ENCODE measurements at regions not wholly inside any gene's neighbourhood (a gene's known extent, or its start where the extent isn't known, plus 50 kb on each side); places are given as distances from the start of the nearest gene placed in this dataset.
"Not testable (repeated sequence)": the region's sequence is repeated elsewhere in the genome, so short reads cannot be mapped to it uniquely, and the experiment has no call there.

DNA sequence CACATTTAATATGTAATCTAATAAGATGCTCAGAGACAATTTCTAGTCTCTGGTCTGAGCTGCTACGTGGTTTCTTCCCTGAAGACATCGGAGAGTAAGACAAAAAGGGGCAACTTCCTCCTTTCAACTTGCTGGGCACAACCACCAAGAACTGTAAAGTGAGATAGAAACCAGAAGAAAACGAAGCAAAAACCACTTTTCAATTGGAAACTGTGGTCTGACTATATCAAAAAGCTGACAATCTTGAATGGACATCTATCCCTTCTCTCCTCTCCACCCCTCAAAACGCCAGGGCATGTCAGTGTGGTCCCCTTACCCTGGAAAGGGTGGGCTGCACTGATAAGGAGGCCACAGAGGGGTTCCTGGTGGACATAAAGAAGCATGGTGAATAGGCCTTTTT, 269.1 kb downstream of the CD83 start:
- TF ChIP-seq, protein P1, sequence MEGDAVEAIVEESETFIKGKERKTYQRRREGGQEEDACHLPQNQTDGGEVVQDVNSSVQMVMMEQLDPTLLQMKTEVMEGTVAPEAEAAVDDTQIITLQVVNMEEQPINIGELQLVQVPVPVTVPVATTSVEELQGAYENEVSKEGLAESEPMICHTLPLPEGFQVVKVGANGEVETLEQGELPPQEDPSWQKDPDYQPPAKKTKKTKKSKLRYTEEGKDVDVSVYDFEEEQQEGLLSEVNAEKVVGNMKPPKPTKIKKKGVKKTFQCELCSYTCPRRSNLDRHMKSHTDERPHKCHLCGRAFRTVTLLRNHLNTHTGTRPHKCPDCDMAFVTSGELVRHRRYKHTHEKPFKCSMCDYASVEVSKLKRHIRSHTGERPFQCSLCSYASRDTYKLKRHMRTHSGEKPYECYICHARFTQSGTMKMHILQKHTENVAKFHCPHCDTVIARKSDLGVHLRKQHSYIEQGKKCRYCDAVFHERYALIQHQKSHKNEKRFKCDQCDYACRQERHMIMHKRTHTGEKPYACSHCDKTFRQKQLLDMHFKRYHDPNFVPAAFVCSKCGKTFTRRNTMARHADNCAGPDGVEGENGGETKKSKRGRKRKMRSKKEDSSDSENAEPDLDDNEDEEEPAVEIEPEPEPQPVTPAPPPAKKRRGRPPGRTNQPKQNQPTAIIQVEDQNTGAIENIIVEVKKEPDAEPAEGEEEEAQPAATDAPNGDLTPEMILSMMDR (IDR thresholded peaks at IDR 0.05), result no peak
- H3K9me3 ChIP-seq, result no peaks in the 10 kb centered on the region
- no peak overlapping the region for H3K4me3 ChIP-seq
- H3K4me1 ChIP-seq, result no peaks in the 10 kb centered on the region
- H3K27ac ChIP-seq, result no peak overlapping the region
- no peaks in the 10 kb centered on the region for H3K27me3 ChIP-seq
- DNase-seq (ENCODE audit: low spot score), result no peak
- no peaks in the 10 kb centered on the region for H3K36me3 ChIP-seq

DNA sequence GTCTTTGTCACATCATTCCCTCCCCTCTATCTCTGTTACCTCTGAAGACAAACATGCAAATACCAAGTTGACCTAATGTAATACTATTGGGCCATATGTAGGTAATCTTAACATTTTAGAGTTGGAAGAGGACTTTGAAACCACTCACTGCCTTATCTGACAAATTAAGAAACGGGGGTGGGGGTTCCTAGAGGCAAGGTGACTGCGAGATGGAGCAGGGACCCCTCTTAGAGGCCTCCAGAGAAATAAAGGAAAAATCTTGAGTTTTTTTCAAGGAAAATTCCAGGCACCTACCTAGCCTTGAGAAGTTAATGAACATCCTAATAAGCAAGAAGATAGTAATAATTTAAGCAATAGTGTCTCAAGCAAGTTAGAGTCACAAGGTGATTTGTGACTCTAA, 270.8 kb downstream of the CD83 start:
- Histone ChIP-seq H3K36me3 (no peaks in the 10 kb centered on the region), H3K4me1 (no peaks in the 10 kb centered on the region), H3K9me3 (no peaks in the 10 kb centered on the region), H3K27ac (no peak overlapping the region), H3K27me3 (no peaks in the 10 kb centered on the region), H3K4me3 (no peak overlapping the region)
- TF ChIP-seq, protein P1 (IDR thresholded peaks at IDR 0.05), result no peak
- no peak for DNase-seq (ENCODE audit: low spot score)

DNA sequence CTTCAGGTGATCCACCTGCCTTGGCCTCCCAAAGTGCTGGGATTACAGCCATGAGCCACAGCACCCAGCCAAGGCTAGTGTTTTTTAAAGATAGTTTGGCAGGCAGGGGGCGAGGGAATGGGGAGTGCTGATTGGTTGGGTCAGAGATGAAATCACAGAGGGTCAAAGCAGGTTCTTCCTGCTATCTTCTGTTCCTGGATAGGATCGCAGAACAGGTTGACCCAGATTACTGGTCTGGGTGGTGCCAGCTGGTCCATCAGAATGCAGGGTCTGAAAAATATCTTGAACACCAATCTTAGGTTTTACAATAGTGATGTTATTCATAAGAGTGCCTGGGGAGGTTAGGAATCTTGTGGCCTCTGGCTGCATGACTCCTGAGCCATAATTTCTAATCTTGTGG, 272.2 kb downstream of the CD83 start:
- H3K27ac ChIP-seq, H3K27me3 ChIP-seq: not testable (repeated sequence)

DNA sequence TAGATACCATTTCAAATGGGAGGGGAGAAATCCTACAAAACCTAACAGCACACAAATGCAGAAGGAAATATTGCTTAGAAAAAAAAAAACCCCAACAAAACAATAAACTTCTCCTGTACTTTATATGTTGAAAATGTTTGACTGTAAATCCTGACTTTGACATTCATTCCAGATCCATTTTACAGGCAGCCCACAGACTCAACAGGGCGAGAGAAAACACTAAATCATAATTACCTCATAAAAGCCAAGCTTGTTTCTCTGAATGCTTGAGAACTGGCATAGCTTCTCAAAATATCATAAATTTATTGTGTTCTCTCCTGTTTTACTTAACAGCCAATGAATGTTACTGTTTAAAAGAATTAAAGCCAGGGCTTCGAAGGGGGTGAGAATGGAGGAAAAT, 273.2 kb downstream of the CD83 start:
- Histone ChIP-seq H3K27ac (no peak overlapping the region), H3K4me1 (no peaks in the 10 kb centered on the region), H3K4me3 (no peak overlapping the region), H3K36me3 (no peaks in the 10 kb centered on the region), H3K9me3 (no peaks in the 10 kb centered on the region), H3K27me3 (no peaks in the 10 kb centered on the region)
- DNase-seq (ENCODE audit: low spot score), result no peak
- TF ChIP-seq, protein P1 (IDR thresholded peaks at IDR 0.05), result no peak

More for the DNA sequence above, 272.2 kb downstream of the CD83 start:
- not testable (repeated sequence) for H3K4me1 ChIP-seq; H3K9me3 ChIP-seq; H3K36me3 ChIP-seq; DNase-seq (ENCODE audit: low spot score); H3K4me3 ChIP-seq

DNA sequence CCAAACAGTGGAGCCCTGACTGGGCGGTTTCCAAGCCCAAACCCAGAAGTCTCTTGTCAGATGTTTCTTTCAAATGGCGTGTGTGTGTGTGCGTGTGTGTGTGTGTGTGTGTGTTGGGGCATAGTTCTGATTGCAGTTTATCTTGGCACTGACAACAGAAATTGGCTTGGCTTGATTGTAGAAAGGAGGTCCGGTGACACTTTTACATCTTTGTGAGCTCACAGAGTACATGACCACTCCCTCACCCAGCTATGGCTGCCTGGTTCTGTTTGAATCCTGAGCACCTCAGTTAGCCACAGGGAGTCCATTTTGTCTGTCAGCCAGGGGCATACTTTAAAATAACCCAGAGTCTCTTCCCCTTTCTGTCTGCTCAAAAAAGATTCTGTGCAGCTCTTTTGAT, 276.3 kb downstream of the CD83 start:
- Histone ChIP-seq H3K27ac (no peak overlapping the region), H3K4me1 (no peaks in the 10 kb centered on the region), H3K4me3 (no peak overlapping the region), H3K27me3 (no peaks in the 10 kb centered on the region), H3K9me3 (no peaks in the 10 kb centered on the region), H3K36me3 (no peaks in the 10 kb centered on the region)
- no peak for DNase-seq (ENCODE audit: low spot score)
- TF ChIP-seq, protein P1 (IDR thresholded peaks at IDR 0.05), result no peak

DNA sequence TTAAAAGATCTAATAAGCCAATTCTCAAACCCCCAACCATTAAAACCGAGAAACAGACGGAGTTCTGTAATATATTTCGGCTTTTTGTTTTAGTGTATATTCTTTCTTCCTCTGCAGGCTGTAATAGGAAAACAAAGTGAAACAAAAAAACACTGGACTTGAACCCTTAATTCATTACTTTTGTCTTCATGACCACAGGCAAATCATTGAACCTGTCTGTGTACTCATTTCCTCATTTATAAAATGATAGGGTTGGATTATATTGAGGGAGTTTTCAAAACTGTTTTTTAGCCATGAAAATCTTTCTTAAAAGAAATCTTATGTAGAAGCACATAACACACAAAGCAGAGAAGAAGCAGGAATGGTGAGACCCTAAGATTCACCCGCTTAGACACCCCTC, 278.8 kb downstream of the CD83 start:
- no peaks in the 10 kb centered on the region for H3K36me3 ChIP-seq
- TF ChIP-seq, protein P1 (IDR thresholded peaks at IDR 0.05), result no peak
- no peak overlapping the region for H3K4me3 ChIP-seq
- no peak for DNase-seq (ENCODE audit: low spot score)
- H3K9me3 ChIP-seq, result no peaks in the 10 kb centered on the region
- no peaks in the 10 kb centered on the region for H3K27me3 ChIP-seq
- H3K4me1 ChIP-seq, result no peaks in the 10 kb centered on the region
- H3K27ac ChIP-seq, result no peak overlapping the region

Measured in right atrium auricular region (tissue), 2 donors.